Neutrophil (primary cell): ENCODE measurements at regions not wholly inside any gene's neighbourhood (a gene's known extent, or its start where the extent isn't known, plus 50 kb on each side); places are given as distances from the start of the nearest gene placed in this dataset.
"Not testable (repeated sequence)": the region's sequence is repeated elsewhere in the genome, so short reads cannot be mapped to it uniquely, and the experiment has no call there.

ENCODE experiments used
- H3K27ac ChIP-seq: fragments of 200-600 bp; sonication (generic); 2 replicates; pipeline ENCODE4 v1.5.1; 2016; ENCODE audit warnings: mild to moderate bottlenecking, moderate library complexity
- H3K27me3 ChIP-seq: fragments of 200-600 bp; sonication (generic); 2 replicates; pipeline ENCODE4 v1.6.0; 2016; ENCODE audit warnings: mild to moderate bottlenecking
- H3K36me3 ChIP-seq: fragments of 200-600 bp; sonication (generic); 2 replicates; pipeline ENCODE4 v1.5.1; 2017
- H3K4me1 ChIP-seq, 2 experiments: fragments of 200-600 bp in 1 of 2; sonication (generic) in 1 of 2; 1 replicate in 1 of 2; 2 replicates in 1 of 2; pipeline versions ENCODE4 v1.5.1 to v1.6.1; 2013 to 2016; ENCODE audit warnings: low read depth in 1 of 2, low read length in 1 of 2, mild to moderate bottlenecking in 1 of 2, moderate library complexity in 1 of 2; ENCODE audit not compliant: control insufficient read depth in 1 of 2, insufficient read depth in 1 of 2
- H3K4me3 ChIP-seq, 2 experiments: fragments of 200-600 bp in 1 of 2; sonication (generic) in 1 of 2; 1 replicate in 1 of 2; 2 replicates in 1 of 2; pipeline ENCODE4 v1.5.1; 2013 to 2016; ENCODE audit warnings: low read depth in 1 of 2, low read length in 1 of 2, mild to moderate bottlenecking in 1 of 2, moderate library complexity in 1 of 2
- H3K9me3 ChIP-seq: fragments of 200-600 bp; sonication (generic); 2 replicates; pipeline ENCODE4 v1.5.1; 2016
- TF ChIP-seq, protein P1 (sequence below): fragments of 200-600 bp; sonication (generic); IDR thresholded peaks from 2 replicates; pipeline ENCODE4 v1.5.1; 2016; ENCODE audit warnings: antibody characterized with exemption

DNA sequence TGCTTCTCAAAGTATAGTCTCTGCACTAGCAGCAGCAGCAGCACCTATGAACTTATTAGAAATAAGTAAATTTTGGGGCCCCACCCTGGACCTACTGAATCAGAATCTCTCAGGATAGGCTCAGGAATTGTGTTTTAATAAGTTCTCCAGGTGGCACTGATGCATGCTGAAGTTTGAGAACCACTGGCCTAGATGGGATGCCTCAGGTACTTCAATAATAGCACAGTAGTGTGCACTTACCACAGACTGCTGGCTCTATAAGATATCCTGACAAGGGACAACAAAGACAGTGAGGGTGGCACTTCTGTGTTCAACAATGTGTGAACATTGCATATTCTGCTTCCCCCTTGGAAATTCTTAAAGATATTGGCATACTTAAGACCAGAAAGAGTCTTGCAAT lies 64.7 kb upstream of the HABP2 start:
- H3K4me1 ChIP-seq, result no peaks in the 10 kb centered on the region
- H3K9me3 ChIP-seq, result no peaks in the 10 kb centered on the region
- no peak overlapping the region for H3K4me3 ChIP-seq
- TF ChIP-seq, protein P1, sequence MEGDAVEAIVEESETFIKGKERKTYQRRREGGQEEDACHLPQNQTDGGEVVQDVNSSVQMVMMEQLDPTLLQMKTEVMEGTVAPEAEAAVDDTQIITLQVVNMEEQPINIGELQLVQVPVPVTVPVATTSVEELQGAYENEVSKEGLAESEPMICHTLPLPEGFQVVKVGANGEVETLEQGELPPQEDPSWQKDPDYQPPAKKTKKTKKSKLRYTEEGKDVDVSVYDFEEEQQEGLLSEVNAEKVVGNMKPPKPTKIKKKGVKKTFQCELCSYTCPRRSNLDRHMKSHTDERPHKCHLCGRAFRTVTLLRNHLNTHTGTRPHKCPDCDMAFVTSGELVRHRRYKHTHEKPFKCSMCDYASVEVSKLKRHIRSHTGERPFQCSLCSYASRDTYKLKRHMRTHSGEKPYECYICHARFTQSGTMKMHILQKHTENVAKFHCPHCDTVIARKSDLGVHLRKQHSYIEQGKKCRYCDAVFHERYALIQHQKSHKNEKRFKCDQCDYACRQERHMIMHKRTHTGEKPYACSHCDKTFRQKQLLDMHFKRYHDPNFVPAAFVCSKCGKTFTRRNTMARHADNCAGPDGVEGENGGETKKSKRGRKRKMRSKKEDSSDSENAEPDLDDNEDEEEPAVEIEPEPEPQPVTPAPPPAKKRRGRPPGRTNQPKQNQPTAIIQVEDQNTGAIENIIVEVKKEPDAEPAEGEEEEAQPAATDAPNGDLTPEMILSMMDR, result no peak
- no peak overlapping the region for H3K27ac ChIP-seq
- no peaks in the 10 kb centered on the region for H3K36me3 ChIP-seq
- peaks cover 1% of the 10 kb centered on the region for H3K27me3 ChIP-seq

DNA sequence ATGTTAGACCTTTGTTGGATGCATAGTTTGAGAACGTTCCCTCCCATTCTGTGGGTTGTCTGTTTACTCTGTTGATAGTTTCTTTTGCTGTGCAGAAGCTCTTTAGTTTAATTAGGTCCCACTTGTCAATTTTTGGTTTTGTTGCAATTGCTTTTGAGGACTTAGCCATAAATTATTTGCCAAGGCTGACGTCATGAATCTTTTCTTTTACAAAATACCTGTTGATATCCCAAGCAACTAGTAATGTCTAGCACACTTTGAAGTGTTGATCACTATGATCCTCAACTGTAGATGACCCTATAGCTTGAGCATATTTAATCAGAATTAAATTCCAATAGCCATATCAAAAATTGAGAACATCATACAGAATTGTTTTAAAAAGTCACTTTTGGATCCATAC lies 63.3 kb upstream of the HABP2 start:
- peaks cover 14% of the 10 kb centered on the region for H3K27me3 ChIP-seq
- not testable (repeated sequence) for H3K36me3 ChIP-seq, H3K27ac ChIP-seq, H3K9me3 ChIP-seq, H3K4me1 ChIP-seq, H3K4me3 ChIP-seq

DNA sequence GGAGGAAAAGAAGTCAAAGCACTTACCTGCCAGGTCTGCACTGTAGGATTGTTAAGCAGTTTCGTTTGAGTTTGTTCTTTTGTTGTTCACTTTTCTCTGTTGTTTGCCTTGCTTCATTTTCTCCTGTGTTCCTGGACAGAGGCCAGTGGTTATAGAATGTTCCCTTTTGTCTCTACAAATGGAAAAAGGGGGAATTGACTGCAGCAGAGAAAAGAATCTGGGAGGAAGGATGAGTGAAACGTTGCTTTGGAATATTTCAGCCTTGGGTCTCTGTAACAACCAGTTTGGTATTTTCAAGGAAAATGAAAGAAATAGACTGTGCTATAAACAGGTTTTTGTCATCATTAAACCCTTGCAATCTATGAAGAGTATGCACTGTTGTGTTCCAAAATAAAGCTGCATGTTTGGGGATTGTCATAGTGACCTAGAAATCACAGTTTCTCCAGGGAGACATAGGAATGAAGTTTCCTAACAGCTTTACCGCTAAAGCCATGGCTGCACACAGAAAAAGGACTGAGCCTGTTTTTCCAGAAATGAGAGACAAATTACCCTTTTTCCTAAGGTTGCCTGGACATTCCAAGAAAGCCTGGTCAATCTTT lies 60.8 kb upstream of the HABP2 start:
- Histone ChIP-seq H3K27me3 (peaks cover 14% of the 10 kb centered on the region), H3K27ac (no peak overlapping the region), H3K4me1 (no peaks in the 10 kb centered on the region), H3K4me3 (no peak overlapping the region), H3K36me3 (no peaks in the 10 kb centered on the region), H3K9me3 (no peaks in the 10 kb centered on the region)
- TF ChIP-seq, protein P1, result no peak

DNA sequence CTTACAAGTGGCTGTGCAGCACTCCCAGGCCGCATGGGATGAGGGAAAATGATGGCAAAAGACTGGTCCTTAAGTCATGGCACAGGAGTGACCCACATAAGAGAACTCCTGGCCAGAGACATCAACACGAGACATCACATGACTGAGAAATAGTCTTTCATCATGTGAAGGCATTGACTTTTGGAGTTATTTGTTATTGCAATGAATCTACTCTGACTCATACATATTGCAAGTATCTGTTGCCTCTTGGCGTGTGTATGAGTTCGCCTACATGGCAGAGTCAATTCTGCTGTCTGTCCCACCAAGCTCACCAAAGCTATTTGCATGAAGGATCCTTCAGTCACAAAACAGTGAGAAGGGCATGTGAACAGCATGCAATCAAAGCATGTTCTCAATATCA lies 59.7 kb upstream of the HABP2 start:
- peaks cover 14% of the 10 kb centered on the region for H3K27me3 ChIP-seq
- H3K9me3 ChIP-seq, result no peaks in the 10 kb centered on the region
- H3K4me3 ChIP-seq, result no peak overlapping the region
- TF ChIP-seq, protein P1, result no peak
- no peaks in the 10 kb centered on the region for H3K36me3 ChIP-seq
- no peak overlapping the region for H3K27ac ChIP-seq
- H3K4me1 ChIP-seq, result no peaks in the 10 kb centered on the region

DNA sequence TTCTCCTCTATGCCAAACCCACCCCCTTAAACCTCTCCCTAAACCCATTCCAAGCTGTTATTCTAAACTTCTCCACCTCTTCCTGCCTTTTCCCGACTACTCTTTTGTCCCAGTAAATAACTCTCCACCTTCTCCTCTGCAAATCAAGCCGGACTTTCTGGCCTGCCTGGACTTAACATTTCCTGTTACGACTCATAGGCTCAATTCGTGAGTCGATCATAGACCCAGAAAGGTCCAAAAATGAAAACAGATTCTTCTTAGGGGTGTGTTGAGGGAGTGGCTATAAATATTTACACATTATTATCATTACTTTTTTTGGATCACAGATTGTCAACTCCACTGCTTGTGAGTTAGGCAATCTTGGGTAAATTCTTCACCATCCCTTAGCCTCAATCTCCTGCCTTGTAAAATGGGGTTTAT lies 59.0 kb upstream of the HABP2 start:
- Histone ChIP-seq H3K27ac (no peak overlapping the region), H3K4me3 (no peak overlapping the region), H3K27me3 (peaks cover 14% of the 10 kb centered on the region), H3K36me3 (no peaks in the 10 kb centered on the region), H3K9me3 (no peaks in the 10 kb centered on the region), H3K4me1 (peaks cover 2 to 4% of the 10 kb centered on the region in 2 experiments)
- TF ChIP-seq, protein P1, result no peak

DNA sequence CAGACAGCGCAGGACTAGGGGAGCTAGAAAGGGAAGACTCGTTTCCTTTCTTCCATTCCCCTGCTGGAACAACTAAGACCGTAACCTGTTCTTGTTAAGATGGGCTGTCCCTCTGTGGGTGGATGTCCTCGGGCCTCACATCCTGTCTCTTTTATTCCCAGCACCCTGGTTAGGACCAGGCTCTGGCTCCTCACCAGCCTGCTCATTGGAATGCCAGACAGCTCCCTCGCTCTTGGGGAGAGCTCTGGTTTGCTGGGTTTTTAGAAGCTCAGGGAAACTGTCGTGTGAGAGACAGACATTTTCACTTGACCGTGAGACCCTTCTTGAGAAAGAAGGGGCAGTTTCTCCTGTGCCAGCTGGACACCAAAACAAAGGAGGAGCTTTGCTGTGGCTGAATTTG lies 58.1 kb upstream of the HABP2 start:
- Histone ChIP-seq H3K27me3 (peaks cover 14% of the 10 kb centered on the region), H3K9me3 (no peaks in the 10 kb centered on the region), H3K4me3 (no peak overlapping the region), H3K27ac (no peak overlapping the region), H3K4me1 (peaks cover 7 to 8% of the 10 kb centered on the region in 2 experiments), H3K36me3 (no peaks in the 10 kb centered on the region)
- TF ChIP-seq, protein P1, result no peak
